Left renal pelvis (tissue), 4 donors: ENCODE measurements at regions not wholly inside any gene's neighbourhood (a gene's known extent, or its start where the extent isn't known, plus 50 kb on each side); places are given as distances from the start of the nearest gene placed in this dataset.

Experiments
- DNase-seq, 4 donors: peaks; one replicate each; pipeline ENCODE4 v3.0.0-alpha.2; 2013; ENCODE audit warnings: low read depth in 4 of 4, low spot score in 3 of 4

DNA sequence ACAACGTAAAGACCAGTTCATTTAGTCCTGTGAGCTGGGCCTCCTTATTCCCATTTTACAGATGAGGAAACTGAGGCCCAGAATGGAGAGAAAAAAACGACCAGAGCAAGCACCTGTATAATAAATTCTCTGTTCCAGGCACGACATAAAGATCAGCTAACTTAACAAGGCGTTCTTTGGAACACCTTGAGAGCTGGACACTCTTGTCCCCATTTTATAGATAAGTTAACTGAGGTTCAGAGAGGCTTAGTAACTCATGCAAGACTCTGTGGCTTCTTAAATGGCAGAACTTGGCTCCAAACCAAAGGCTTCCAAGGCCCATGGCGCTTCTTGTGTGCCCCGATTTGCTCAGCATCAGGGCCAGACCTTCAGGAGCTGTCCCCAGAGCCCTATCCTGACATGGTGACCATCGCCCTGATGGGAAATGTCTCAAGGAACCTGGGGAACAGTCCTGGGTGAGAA is 142.1 kb downstream of the VEGFA start:
- no peak for DNase-seq

- DNase-seq: no peak
Observed at GRCh38 chr6:43911354-43912115, 141.5 kb downstream of the VEGFA start.

DNA sequence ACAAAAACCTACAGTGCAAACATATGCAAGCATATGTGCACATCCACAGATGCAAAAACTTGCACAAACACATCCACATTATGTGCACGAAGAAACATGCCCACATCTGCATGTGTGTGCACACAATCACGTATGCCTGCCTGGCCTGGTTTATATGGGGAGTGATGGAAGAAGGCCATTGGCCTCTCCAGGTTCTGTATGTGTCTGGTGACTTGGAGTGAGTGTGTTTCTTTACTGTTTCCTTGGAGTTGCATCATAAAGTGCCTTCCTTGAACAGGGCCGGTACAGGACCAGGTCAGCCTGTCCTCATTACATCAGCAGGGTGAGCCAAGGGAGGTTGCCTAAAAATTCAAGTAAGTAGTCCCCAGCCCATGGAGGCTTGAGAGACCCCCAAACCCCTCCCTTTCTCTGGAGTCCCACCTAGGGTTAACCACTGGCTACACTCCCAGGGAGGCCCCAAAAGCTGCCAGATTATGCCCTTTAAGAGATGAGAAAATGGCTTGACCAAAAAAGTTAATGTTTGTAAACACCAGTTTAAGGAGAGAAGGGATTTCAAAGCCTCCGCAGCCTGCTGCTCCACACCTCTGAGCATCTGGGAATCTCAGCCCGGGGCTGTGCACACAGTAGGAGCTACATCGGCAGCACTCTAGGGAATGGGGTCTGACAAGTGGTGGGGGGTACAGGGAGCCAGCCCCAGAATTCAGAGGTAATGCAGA is 140.8 kb downstream of the VEGFA start:
- no peak for DNase-seq

DNA sequence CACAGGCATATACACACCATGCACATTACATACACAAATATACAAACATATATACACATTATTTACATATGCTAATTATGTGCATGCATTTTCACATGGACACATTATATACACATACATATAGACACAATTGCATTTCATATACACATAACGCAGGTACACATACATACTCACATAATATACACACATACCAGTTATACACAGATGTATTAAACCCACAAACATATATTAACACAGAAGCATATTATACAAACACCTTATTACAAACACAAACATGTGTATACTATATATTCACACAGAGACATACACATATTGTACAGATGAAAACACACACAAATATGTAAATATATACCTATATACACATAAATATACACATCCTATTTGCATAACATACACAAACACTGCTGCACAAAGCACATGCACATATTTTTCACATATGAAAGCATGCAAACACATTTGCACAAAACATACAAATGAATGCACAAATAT is 140.2 kb downstream of the VEGFA start:
- DNase-seq: no peak

GRCh38 chr6:43909474-43910148 is 139.6 kb downstream of the VEGFA start:
- no peak for DNase-seq

DNA sequence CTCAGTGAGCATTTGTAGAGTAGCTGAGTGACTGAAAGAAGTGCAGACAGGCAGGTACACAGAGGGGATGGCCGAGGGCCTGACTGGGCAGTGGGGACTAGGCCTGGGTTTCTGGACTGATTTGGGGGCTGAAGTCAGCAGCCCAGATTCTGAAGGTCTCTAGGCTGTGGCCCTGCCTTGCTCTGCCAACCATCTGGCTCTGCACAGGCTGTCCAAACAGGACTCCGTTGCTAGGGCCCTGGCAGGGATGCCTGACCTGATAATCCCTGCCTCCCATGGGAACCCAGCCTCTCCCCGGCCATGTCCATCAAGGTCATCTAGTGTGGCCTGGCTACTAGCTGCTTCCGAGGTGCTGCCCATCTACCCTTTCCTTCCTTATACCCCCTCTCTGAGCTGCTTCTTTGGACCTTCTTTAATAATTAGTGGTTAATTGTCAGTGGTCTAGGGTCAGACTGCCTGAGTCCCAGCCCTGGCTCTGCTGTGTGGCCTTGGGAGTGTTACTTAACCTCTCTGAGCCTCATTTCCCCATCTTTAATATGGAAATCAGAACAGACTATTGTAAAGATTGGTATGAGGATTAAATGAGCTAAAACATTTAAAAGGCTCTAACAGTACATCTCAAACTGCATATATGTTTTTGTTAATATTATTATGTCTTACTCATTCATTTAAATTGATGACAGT is 137.9 kb downstream of the VEGFA start:
- no peak for DNase-seq

- no peak for DNase-seq
Observed at GRCh38 chr6:43907312-43907711, 137.3 kb downstream of the VEGFA start.

- DNase-seq: no peak
Observed at GRCh38 chr6:43904311-43905123, 134.5 kb downstream of the VEGFA start.

GRCh38 chr6:43903739-43904290 is 133.8 kb downstream of the VEGFA start:
- DNase-seq: no peak

DNA sequence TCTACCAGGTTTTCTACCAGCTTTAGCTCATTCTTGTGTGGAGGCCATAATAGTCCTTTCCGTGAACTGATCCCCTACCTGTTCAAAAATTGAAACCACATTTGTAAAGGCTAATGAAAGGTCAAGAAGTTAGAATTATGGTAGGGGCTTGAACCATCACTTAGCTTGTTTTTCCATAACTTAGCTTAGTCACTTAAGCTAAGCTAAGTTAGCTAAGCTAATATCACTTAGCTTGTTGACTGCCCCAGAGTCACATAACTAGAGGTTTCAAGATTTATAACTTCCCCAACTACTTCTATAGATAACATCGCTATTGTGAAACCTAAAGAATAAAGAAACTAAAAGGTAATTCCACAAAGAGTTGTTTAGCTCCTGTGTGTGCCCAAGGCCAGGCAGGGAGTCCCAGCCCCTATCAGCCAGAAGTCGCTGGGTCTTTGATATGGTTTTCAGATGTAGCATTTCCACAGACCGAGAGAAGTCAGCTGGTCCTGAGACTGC is 131.8 kb downstream of the VEGFA start:
- no peak for DNase-seq

DNA sequence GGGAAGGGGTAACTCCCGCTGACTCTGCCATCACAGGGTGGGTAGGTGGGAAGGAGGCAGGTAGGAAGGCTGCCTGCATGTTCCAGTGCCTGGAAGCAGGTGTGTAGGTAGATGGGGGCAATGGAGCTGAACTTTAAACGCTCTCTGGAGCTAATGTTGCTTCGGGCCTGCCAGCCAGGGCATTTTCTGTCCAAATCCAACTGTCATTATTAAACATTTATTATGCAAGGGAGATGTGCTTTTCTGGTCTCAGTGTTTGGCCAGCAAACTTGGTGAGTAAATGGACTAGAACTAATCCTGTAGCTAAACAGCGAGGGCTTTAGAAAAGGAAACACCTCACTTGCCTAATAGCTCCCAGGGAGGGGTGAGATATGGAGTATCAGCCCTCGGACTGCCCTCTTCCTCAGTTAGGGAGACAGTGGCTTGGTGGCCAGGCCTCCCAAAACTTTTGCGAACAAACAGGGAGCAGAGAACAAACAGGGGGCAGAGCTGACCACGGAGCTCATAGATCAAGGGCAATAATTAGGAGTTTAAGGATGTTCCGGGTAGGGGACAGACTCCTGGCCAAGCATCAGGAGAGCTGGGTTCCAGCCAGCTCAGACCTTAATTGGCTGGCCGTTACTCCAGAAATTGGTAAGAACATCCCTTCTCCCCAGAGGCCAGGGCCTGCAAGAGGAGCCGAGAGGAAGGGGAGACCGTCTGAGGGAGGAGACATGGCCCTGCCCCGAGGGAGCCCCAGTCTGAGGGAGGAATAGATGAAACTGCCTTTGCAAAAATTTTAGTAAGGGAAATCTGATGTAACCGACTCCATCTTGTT is 131.1 kb downstream of the VEGFA start:
- DNase-seq: no peak

DNA sequence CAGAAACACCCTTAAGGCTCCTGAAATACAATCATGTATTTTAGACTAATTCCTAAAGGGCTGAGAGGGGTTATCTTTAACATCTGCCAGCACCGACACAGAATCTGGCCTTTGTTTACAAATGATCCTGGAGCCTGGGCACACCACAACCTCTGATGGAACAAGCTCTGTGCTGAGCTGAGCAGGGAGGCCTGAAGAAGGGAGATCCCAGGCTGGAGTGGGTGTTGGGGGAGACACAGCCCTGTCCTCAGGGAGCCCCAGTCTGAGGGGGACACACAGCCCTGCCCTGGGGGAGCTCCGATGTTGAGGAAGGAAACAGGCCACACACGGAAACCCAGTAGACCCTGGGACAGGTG is 130.5 kb downstream of the VEGFA start:
- no peak for DNase-seq

- no peak for DNase-seq
Observed at GRCh38 chr6:43899830-43900229, 129.8 kb downstream of the VEGFA start.

DNA sequence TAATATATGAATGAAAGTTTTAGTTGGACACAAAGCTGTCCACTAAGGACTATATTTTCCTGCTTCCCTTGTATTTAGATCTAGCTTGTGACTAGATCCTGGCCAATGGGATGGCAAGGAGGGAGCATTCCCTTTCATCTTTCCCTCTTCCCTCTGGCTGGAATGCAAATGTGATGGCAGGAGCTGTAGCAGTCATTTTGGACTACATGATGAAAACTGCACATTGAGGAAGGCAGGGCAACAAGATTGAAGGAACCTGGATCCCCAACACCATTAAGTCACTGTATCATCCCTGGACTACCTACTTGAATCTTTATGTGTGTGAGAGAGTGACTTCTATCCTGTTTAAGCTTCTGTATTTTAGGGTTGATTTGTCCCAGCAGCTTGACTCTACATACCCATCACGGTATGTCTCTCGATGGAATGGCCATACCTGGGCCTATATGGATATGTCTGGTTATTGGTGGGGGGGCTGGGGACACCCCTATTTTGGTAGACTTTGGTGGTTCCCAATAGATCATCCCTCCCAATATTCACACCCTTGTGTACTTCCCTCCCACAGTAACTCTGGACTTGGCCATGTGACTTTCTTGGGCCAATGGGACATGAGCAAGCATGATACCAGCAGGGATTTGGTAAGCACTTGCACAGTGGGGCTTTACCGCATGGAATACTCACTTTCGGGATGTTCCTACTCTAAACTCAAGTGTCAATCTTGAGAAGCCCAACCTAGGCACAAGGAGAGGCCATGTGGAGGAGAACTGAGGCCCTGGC is 128.5 kb downstream of the VEGFA start:
- DNase-seq: no peak

- no peak for DNase-seq
Observed at GRCh38 chr6:43897571-43898302, 127.7 kb downstream of the VEGFA start.

DNA sequence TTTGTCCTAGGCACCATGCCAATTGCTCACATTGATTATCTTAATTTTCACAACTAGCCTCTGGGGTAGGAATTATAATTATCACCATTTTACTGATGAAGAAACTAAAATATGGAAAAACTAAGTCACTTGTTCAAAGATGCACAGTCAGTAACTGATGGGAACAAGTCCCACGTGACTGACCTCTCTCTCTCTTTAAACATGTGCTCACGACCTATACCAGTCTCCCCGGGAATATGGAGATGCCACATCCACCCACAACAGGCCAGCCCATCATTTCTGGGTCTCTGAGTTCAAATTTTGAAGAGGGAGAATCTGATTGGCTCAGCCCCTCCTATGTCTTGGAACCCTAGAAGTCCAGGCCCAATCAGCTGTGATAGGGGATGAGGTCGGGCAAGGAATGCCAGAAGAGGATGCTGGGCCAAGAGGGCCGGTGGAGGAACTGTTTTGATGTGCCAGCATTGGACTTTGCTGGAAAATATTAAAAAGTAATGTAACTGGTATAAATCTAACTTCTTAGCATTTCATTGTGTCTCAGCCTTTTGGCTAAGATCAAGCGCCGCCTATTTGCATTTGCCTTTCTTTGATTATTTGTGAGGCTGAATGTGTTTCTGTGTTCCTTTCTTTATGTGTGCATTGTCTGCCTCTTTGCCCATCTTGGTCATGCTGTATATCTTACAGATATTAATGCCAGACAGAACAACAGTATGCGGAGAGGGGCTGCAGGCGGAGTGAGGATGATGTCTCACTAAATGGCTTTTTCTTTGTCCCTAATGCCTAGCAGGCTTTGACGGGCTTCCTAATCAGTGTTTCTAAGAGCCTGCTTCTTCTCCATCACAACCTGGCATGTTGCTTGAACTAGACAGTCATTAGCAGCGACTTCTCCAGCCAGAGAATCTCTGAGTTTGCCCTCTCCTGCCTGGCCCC is 126.6 kb downstream of the VEGFA start:
- DNase-seq: no peak
